RWPE2 (cell line): ENCODE measurements at regions not wholly inside any gene's neighbourhood (a gene's known extent, or its start where the extent isn't known, plus 50 kb on each side); places are given as distances from the start of the nearest gene placed in this dataset.

ENCODE experiments used
- ATAC-seq: fragments of 200-7000 bp; cut with Tn5 transposase; 3 replicates; pipeline ENCODE4 v1.9.1; 2021; ENCODE audit warnings: low read depth
- DNase-seq: peaks from one replicate; pipeline ENCODE4 v3.0.0-alpha.2; 2020; ENCODE audit warnings: low spot score
- H3K27ac ChIP-seq: fragments of 450-650 bp; 2 replicates; pipeline ENCODE4 v1.5.1; 2017; ENCODE audit warnings: mild to moderate bottlenecking; ENCODE audit not compliant: poor library complexity, severe bottlenecking
- H3K27me3 ChIP-seq: fragments of 250-450 bp; sonication (Bioruptor Pico); 2 replicates; pipeline ENCODE4 v1.5.1; 2021; ENCODE audit warnings: mild to moderate bottlenecking, moderate library complexity; ENCODE audit not compliant: insufficient read depth, poor library complexity, severe bottlenecking
- H3K36me3 ChIP-seq: fragments of 250-450 bp; sonication (Bioruptor Pico); 2 replicates; pipeline ENCODE4 v1.5.1; 2020; ENCODE audit warnings: low read depth, mild to moderate bottlenecking, moderate library complexity
- H3K4me1 ChIP-seq: fragments of 250-450 bp; sonication (Bioruptor Pico); 2 replicates; pipeline ENCODE4 v1.5.1; 2021; ENCODE audit warnings: mild to moderate bottlenecking, moderate library complexity; ENCODE audit not compliant: insufficient read depth, poor library complexity, severe bottlenecking
- H3K4me3 ChIP-seq: fragments of 250-450 bp; sonication (Bioruptor Pico); 2 replicates; pipeline ENCODE4 v1.5.1; 2021; ENCODE audit warnings: mild to moderate bottlenecking, moderate library complexity; ENCODE audit not compliant: severe bottlenecking
- H3K9me3 ChIP-seq: fragments of 250-450 bp; sonication (Bioruptor Pico); 2 replicates; pipeline ENCODE4 v1.5.1; 2021; ENCODE audit warnings: mild to moderate bottlenecking, moderate library complexity; ENCODE audit not compliant: severe bottlenecking
- TF ChIP-seq, protein P1 (sequence below): fragments of 450-650 bp; IDR thresholded peaks from one replicate; pipeline ENCODE4 v1.5.1; 2017; ENCODE audit warnings: mild to moderate bottlenecking, moderate library complexity; ENCODE audit not compliant: poor library complexity, severe bottlenecking

DNA sequence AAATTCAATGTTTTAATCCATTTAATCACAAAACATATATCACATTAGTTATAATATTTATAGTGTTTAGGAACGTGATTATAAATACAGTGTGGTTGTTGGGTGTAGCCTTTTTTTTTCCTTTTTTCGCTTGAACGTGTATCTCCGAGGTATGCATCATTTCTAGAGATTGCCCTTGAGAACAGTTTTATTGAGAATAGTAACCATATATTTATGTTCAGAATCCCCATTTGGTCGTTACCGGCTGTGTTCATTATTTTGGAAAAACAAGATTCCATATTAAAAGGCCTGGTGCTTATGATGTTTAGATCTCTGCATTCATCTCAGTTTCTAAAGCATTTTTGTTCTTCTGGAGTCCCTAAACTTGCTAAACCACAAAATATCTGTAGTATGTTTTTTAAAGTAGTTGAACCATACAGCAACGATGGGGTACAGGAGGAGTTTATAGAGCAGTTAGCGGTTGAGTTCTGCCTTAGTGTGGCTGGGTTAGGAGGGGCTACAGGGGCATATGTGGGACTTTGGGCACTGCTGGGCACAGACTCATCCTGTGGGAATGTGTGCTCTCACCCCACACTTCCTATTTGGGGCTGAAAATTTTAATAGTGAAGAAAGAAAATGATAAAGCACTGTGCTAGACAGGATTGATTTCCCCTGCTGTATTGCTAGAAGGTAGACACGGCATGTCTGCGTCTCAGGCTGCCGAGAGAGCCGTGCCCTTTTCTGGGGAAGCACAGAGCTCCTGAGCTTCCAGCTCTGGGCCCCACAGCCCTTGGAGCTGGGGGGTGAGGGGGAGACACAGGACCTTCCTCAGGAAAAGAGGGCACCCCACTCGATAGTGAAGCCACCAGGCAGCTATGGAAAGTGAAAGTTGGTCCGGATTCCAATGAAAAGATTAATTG, 81.5 kb upstream of the PPARA start:
- Histone ChIP-seq H3K9me3 (no peaks in the 10 kb centered on the region), H3K4me3 (peak overlapping the region; percentile 64), H3K27me3 (no peaks in the 10 kb centered on the region), H3K27ac (peak overlapping the region; percentile 99), H3K36me3 (peaks cover 18% of the 10 kb centered on the region), H3K4me1 (peaks cover 24% of the 10 kb centered on the region)
- peak; percentile 24 for ATAC-seq
- TF ChIP-seq, protein P1, sequence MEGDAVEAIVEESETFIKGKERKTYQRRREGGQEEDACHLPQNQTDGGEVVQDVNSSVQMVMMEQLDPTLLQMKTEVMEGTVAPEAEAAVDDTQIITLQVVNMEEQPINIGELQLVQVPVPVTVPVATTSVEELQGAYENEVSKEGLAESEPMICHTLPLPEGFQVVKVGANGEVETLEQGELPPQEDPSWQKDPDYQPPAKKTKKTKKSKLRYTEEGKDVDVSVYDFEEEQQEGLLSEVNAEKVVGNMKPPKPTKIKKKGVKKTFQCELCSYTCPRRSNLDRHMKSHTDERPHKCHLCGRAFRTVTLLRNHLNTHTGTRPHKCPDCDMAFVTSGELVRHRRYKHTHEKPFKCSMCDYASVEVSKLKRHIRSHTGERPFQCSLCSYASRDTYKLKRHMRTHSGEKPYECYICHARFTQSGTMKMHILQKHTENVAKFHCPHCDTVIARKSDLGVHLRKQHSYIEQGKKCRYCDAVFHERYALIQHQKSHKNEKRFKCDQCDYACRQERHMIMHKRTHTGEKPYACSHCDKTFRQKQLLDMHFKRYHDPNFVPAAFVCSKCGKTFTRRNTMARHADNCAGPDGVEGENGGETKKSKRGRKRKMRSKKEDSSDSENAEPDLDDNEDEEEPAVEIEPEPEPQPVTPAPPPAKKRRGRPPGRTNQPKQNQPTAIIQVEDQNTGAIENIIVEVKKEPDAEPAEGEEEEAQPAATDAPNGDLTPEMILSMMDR, result no peak
- peak; percentile 60 for DNase-seq

DNA sequence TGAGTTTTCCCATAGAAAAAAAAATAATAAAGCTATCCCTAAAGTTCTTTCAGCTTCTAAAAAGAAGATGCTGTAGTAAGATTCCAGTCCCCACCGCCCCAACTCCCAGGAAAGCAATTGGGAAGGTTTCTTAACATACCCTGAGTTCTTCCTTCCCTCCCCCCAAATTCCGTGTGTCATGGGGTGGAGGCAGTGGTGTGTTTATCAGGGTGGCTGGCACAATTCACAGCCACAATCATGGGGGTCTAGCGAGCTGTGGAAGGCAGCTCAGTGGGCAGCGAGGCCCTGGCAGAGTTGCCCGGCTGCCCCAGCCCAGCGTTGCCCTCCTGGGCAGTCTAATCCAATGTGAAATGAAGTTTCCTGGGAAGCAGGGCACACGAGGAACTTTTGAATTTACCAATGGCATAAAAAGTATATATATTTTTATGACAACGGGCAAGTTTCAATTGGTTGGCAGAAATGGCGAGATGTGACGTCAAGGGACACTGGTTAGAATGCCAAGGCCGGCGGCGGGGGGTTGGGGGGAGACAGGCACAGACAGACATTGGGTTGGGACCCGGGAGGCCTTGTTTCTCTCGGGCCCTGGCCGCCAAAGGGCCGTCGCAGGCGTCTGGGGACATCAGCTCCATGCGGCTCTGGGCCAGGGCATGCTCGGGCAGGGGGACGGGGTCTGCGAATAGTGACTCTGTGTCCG, 80.7 kb upstream of the PPARA start:
- H3K27ac ChIP-seq, result peak overlapping the region; percentile 99
- H3K36me3 ChIP-seq, result peaks cover 26% of the 10 kb centered on the region
- H3K4me1 ChIP-seq, result peaks cover 19% of the 10 kb centered on the region
- H3K27me3 ChIP-seq, result no peaks in the 10 kb centered on the region
- peak; percentile 96 for DNase-seq
- peak overlapping the region; percentile 64 for H3K4me3 ChIP-seq
- H3K9me3 ChIP-seq, result no peaks in the 10 kb centered on the region
- TF ChIP-seq, protein P1, result no peak
- ATAC-seq, result peak; percentile 28

DNA sequence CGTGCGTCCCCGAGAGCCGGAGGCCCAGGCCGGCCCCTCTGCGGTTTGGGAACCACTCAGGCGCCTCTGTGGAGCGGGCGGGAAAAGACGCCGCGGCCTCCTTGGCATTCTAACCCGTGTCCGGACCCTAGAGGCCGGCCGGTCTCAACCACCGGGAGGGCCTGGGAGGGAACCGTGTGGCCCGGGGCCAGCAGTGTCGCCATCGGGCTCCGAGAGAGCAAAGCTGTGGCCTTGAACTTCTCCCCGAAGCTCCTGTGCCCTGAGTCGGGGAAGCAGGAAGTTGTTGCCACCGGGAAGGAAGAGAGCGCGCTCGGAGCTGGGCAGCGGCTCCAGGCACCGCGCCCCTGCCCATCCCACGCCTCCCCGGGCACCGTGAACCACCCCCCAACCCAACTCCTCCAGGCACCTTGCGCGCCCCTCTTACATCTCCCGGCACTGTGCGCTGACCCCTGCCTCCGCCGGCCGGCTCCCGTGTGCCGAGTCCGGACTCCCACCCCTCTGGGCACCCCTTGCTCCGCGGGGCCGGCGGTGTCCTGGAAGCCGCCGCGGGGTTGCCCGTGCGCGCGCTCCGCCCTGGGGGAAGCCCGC, 80.0 kb upstream of the PPARA start:
- Histone ChIP-seq H3K4me1 (peaks cover 19% of the 10 kb centered on the region), H3K27ac (peak overlapping the region; percentile 99), H3K9me3 (no peaks in the 10 kb centered on the region), H3K27me3 (no peaks in the 10 kb centered on the region), H3K36me3 (peaks cover 32% of the 10 kb centered on the region), H3K4me3 (peak overlapping the region; percentile 64)
- DNase-seq (peak; percentile 66), ATAC-seq (peak; percentile 13)
- TF ChIP-seq, protein P1, result no peak

DNA sequence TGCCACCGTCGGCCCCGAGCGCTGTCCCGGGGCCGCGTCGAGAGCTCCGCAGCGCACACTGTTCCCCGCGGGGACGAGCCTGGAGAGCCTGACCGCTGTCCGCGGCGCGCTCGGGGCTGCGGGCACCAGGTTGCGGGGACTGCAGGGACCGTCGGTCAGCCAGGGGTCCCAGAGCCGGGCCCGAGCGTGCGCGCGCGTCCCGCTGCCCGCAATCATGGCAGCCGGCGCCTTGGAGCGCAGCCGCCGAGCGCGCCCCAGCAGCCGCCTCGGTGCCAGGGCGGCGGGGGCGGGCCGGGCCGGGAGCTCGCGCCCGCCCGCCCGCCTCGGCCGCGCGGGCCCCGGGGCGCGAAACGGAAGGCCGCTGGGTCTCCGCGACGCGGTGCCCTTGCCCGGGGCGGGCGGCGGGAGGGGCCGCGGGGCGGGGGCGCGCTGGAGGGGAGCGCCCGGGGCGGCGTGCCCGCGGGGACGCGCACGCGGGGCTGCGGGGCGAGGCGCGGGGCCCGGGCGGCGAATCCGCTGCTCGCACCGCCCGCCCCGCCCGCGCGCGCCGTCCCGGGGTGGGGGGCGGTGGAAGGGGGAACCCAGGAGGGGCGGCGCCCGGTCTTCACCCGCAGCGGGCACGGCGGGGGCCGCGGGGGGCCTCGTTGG, 79.4 kb upstream of the PPARA start:
- Histone ChIP-seq H3K4me1 (peaks cover 13% of the 10 kb centered on the region), H3K9me3 (no peaks in the 10 kb centered on the region), H3K4me3 (peak overlapping the region; percentile 64), H3K27me3 (no peaks in the 10 kb centered on the region), H3K27ac (peak overlapping the region; percentile 99), H3K36me3 (peaks cover 39% of the 10 kb centered on the region)
- ATAC-seq (peak; percentile 1), DNase-seq (peak; percentile 71)
- TF ChIP-seq, protein P1, result no peak
